ENCODE measurements at regions not wholly inside any gene's neighbourhood (a gene's known extent, or its start where the extent isn't known, plus 50 kb on each side); places are given as distances from the start of the nearest gene placed in this dataset.

DNA sequence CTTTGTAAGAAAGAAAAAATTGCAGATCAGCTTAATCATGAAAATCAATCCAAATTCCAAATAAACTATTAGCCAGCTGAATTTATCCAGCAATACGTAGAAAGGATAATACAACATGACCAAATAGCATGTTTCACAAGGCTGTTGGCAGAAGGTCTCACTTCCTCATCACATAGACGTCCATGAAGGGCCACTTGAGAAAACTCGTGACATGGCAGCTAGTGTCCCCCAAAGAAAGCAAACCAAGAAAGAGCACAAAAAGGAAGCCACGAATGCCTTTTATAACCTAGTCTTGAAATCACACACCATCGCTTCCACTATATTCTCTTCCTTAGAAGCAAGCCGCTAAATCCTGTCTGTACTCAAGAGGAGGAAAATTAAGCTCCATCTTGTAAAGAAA is 105.6 kb upstream of the NRBF2 start:
- no peaks in the 10 kb centered on the region for H3K36me3 Mint-ChIP-seq (ENCODE audit: unreplicated experiment)
- H3K27ac Mint-ChIP-seq (ENCODE audit: unreplicated experiment): no peak overlapping the region
- no peak for DNase-seq (ENCODE audit: extremely low spot score, unreplicated experiment)
- TF ChIP-seq, protein P1, sequence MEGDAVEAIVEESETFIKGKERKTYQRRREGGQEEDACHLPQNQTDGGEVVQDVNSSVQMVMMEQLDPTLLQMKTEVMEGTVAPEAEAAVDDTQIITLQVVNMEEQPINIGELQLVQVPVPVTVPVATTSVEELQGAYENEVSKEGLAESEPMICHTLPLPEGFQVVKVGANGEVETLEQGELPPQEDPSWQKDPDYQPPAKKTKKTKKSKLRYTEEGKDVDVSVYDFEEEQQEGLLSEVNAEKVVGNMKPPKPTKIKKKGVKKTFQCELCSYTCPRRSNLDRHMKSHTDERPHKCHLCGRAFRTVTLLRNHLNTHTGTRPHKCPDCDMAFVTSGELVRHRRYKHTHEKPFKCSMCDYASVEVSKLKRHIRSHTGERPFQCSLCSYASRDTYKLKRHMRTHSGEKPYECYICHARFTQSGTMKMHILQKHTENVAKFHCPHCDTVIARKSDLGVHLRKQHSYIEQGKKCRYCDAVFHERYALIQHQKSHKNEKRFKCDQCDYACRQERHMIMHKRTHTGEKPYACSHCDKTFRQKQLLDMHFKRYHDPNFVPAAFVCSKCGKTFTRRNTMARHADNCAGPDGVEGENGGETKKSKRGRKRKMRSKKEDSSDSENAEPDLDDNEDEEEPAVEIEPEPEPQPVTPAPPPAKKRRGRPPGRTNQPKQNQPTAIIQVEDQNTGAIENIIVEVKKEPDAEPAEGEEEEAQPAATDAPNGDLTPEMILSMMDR (IDR thresholded peaks at IDR 0.05): no peak
- no peak overlapping the region for H3K4me3 Mint-ChIP-seq (ENCODE audit: unreplicated experiment)
- H3K9me3 Mint-ChIP-seq (ENCODE audit: unreplicated experiment): no peaks in the 10 kb centered on the region
- H3K4me1 Mint-ChIP-seq (ENCODE audit: unreplicated experiment): no peaks in the 10 kb centered on the region
- peaks cover 22% of the 10 kb centered on the region for H3K27me3 Mint-ChIP-seq (ENCODE audit: unreplicated experiment)

DNA sequence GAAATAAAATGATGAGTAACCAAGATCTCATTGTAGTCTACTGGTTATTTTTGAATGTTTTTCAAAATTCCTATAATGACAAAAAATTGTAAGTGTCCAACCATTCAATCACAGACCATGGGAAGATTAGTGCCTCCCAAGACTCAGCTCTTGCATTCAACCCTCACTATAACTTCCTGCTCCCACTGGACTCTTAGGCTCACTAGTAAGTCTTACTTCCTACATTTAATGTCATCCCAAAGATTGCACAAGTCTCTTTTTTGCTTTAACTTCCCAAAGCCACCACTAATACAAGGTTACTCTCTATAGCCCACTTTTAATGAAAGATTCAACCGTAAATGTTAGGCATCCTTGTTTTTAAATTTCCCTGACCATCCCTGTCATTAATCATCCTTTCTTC is 111.9 kb upstream of the NRBF2 start:
- H3K4me3 Mint-ChIP-seq (ENCODE audit: unreplicated experiment): no peak overlapping the region
- DNase-seq (ENCODE audit: extremely low spot score, unreplicated experiment): no peak
- H3K27me3 Mint-ChIP-seq (ENCODE audit: unreplicated experiment): peaks cover 25% of the 10 kb centered on the region
- H3K36me3 Mint-ChIP-seq (ENCODE audit: unreplicated experiment): no peaks in the 10 kb centered on the region
- H3K4me1 Mint-ChIP-seq (ENCODE audit: unreplicated experiment): no peaks in the 10 kb centered on the region
- H3K9me3 Mint-ChIP-seq (ENCODE audit: unreplicated experiment): no peaks in the 10 kb centered on the region
- TF ChIP-seq, protein P1 (IDR thresholded peaks at IDR 0.05): no peak
- H3K27ac Mint-ChIP-seq (ENCODE audit: unreplicated experiment): no peak overlapping the region

DNA sequence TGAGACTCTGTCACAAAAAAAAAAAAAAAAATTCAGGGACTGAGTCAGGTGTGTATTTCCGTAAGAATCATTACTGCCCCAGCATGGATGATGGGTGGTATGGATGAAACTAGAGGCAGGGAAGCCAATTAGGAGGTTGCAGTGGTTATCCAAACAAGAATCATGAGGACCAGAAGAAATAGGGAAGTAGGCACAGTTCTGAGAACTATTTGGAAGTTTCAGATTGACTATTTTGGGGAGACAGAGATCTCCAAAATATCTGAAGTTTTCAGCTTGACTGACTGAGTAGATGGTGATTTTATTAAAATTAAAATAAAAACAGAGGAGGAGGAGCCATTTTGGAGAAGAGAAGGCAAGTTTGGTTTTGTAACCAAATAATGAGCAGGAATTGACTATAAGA is 119.4 kb upstream of the NRBF2 start:
- Mint-ChIP-seq H3K9me3 (ENCODE audit: unreplicated experiment) (no peaks in the 10 kb centered on the region), H3K4me3 (ENCODE audit: unreplicated experiment) (no peak overlapping the region), H3K27me3 (ENCODE audit: unreplicated experiment) (peaks cover 34% of the 10 kb centered on the region), H3K36me3 (ENCODE audit: unreplicated experiment) (no peaks in the 10 kb centered on the region), H3K4me1 (ENCODE audit: unreplicated experiment) (no peaks in the 10 kb centered on the region), H3K27ac (ENCODE audit: unreplicated experiment) (no peak overlapping the region)
- TF ChIP-seq, protein P1 (IDR thresholded peaks at IDR 0.05): no peak
- DNase-seq (ENCODE audit: extremely low spot score, unreplicated experiment): no peak

DNA sequence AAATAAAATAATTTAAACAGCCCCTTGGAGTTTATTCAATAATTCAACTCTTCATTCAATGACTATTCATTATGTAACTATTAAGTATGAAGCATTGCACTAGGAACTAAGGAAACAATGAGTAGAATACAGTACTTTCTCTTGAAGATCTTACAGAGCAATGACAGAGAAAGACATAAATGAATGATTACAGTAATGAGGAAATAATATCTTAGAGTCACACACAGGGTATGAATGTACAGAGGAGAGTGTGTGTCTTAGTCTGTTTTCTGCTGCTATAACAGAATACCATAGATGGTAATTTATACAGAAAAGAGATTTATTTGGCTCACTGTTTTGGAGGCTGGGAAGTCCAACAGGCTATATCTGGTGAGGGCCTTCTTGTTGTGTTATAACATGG is 120.5 kb upstream of the NRBF2 start:
- Mint-ChIP-seq H3K27me3 (ENCODE audit: unreplicated experiment) (peaks cover 30% of the 10 kb centered on the region), H3K36me3 (ENCODE audit: unreplicated experiment) (no peaks in the 10 kb centered on the region), H3K9me3 (ENCODE audit: unreplicated experiment) (no peaks in the 10 kb centered on the region), H3K27ac (ENCODE audit: unreplicated experiment) (no peak overlapping the region), H3K4me1 (ENCODE audit: unreplicated experiment) (no peaks in the 10 kb centered on the region), H3K4me3 (ENCODE audit: unreplicated experiment) (no peak overlapping the region)
- no peak for DNase-seq (ENCODE audit: extremely low spot score, unreplicated experiment)
- TF ChIP-seq, protein P1 (IDR thresholded peaks at IDR 0.05): no peak

DNA sequence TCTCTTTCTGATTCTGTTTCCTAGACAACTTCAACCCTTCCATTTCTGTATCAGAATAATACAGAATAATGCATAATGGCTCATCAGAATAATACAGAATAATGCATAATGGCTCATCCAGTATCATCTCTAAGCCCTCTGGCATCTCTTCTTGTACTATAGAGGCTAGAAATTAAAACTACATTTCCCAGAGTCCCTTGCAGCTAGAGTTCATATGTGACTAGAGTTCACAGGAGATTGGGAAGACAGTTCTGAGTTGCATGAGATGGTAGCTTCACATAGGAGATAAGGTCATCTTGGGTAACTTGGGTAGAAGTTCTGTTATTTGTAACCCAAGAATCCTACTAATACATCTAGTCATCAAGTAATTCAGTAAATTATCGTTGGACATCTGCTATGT is 122.9 kb upstream of the NRBF2 start:
- no peaks in the 10 kb centered on the region for H3K9me3 Mint-ChIP-seq (ENCODE audit: unreplicated experiment)
- no peak for DNase-seq (ENCODE audit: extremely low spot score, unreplicated experiment)
- peaks cover 42% of the 10 kb centered on the region for H3K27me3 Mint-ChIP-seq (ENCODE audit: unreplicated experiment)
- TF ChIP-seq, protein P1 (IDR thresholded peaks at IDR 0.05): no peak
- no peak overlapping the region for H3K4me3 Mint-ChIP-seq (ENCODE audit: unreplicated experiment)
- H3K36me3 Mint-ChIP-seq (ENCODE audit: unreplicated experiment): no peaks in the 10 kb centered on the region
- H3K4me1 Mint-ChIP-seq (ENCODE audit: unreplicated experiment): no peaks in the 10 kb centered on the region
- H3K27ac Mint-ChIP-seq (ENCODE audit: unreplicated experiment): no peak overlapping the region

Measured in osteocyte (in vitro differentiated cells).